SK-N-SH (cell line): ENCODE measurements at regions not wholly inside any gene's neighbourhood (a gene's known extent, or its start where the extent isn't known, plus 50 kb on each side); places are given as distances from the start of the nearest gene placed in this dataset.

Experiments used
- CTCF ChIA-PET: fragments of 300-600, 350-600 bp; formaldehyde crosslinking; extraction: SDS; loops from one replicate; lab custom pipeline; 2021; lab: Yijun Ruan, JAX
- POLR2A ChIA-PET: fragments of 350-600 bp; sonication (Branson Sonifier 250); formaldehyde crosslinking; extraction: SDS; loops from one replicate; lab custom pipeline; 2020; ENCODE audit warnings: antibody characterized with exemption, inconsistent platforms; lab: Yijun Ruan, JAX
- DNase-seq: peaks from one replicate; pipeline ENCODE4 v3.0.0; 2012
- H2AFZ ChIP-seq: fragments of 200-600 bp; sonication (generic); 2 replicates; pipeline ENCODE4 v1.8.1; 2016; ENCODE audit warnings: antibody characterized with exemption, mild to moderate bottlenecking, low read depth
- H3F3A ChIP-seq: fragments of 200-600 bp; sonication (generic); replicated peaks from 2 replicates; pipeline ENCODE3; 2016; ENCODE audit warnings: antibody characterized with exemption, mild to moderate bottlenecking; ENCODE audit not compliant: insufficient read depth
- H3K27ac ChIP-seq, 2 experiments: fragments of 200-500 bp in 1 of 2; fragments of 200-600 bp in 1 of 2; sonication (Bioruptor generic) in 1 of 2; sonication (generic), shearing (Covaris generic) in 1 of 2; 2 replicates each; pipeline versions ENCODE4 v1.5.1 to v1.6.1; 2014 to 2016; ENCODE audit warnings: low read depth in 2 of 2, inconsistent platforms in 1 of 2, low read length in 1 of 2, mild to moderate bottlenecking in 1 of 2, mixed read lengths in 1 of 2
- H3K27me3 ChIP-seq: fragments of 200-600 bp; sonication (generic), shearing (Covaris generic); 2 replicates; pipeline ENCODE4 v1.6.1; 2016; ENCODE audit warnings: mixed run types; ENCODE audit not compliant: insufficient read depth
- H3K36me3 ChIP-seq, 2 experiments: fragments of 200-500 bp in 1 of 2; fragments of 200-600 bp in 1 of 2; sonication (Bioruptor generic) in 1 of 2; sonication (generic) in 1 of 2; replicated peaks in 1 of 2; 2 replicates each; pipeline versions ENCODE3 to v1.5.1; 2014 to 2016; ENCODE audit warnings: low read length in 1 of 2, mild to moderate bottlenecking in 1 of 2; ENCODE audit not compliant: insufficient read depth in 2 of 2, control insufficient read depth in 1 of 2
- H3K4me1 ChIP-seq, 2 experiments: fragments of 200-500 bp in 1 of 2; fragments of 200-600 bp in 1 of 2; sonication (Bioruptor generic) in 1 of 2; sonication (generic), shearing (Covaris generic) in 1 of 2; 2 replicates each; pipeline versions ENCODE4 v1.5.1 to v1.6.1; 2014 to 2016; ENCODE audit warnings: low read depth in 1 of 2, low read length in 1 of 2, mixed run types in 1 of 2; ENCODE audit not compliant: insufficient read depth in 2 of 2, control insufficient read depth in 1 of 2
- H3K4me2 ChIP-seq: fragments of 200-600 bp; sonication (generic), shearing (Covaris generic); 2 replicates; pipeline ENCODE4 v1.6.1; 2017; ENCODE audit warnings: mixed run types
- H3K4me3 ChIP-seq, 2 experiments: fragments of 200-500 bp in 1 of 2; fragments of 200-600 bp in 1 of 2; sonication (Bioruptor generic) in 1 of 2; sonication (generic), shearing (Covaris generic) in 1 of 2; 2 replicates each; pipeline versions ENCODE4 v1.5.1 to v1.8.1; 2014 to 2016; ENCODE audit warnings: low read depth in 2 of 2, inconsistent platforms in 1 of 2, low read length in 1 of 2, mild to moderate bottlenecking in 1 of 2, mixed read lengths in 1 of 2, moderate library complexity in 1 of 2
- H3K79me2 ChIP-seq: fragments of 200-600 bp; sonication (generic); 2 replicates; pipeline ENCODE4 v1.8.1; 2017; ENCODE audit warnings: mild to moderate bottlenecking; ENCODE audit not compliant: insufficient read depth
- H3K9ac ChIP-seq: fragments of 200-600 bp; sonication (generic); 2 replicates; pipeline ENCODE4 v1.6.1; 2017; ENCODE audit warnings: mixed run types
- H3K9me2 ChIP-seq: fragments of 200-600 bp; sonication (generic); 2 replicates; pipeline ENCODE4 v1.6.1; 2017; ENCODE audit warnings: mixed run types
- H3K9me3 ChIP-seq: fragments of 200-600 bp; sonication (generic); 2 replicates; pipeline ENCODE4 v1.6.1; 2017; ENCODE audit warnings: mixed run types, mild to moderate bottlenecking, moderate library complexity
- H4K20me1 ChIP-seq: fragments of 200-600 bp; sonication (generic); 2 replicates; pipeline ENCODE4 v1.6.1; 2017; ENCODE audit warnings: mild to moderate bottlenecking, mixed run types; ENCODE audit not compliant: insufficient read depth
- CHD2 ChIP-seq: fragments of 150-350 bp; IDR thresholded peaks from 2 replicates; pipeline ENCODE4 v1.6.1; 2018; ENCODE audit warnings: low read length; ENCODE audit not compliant: partially characterized antibody
- ELF1 ChIP-seq: IDR thresholded peaks from 2 replicates; pipeline ENCODE4 v1.4.0; 2012
- EZH2phosphoT487 ChIP-seq: fragments of 200-600 bp; sonication (generic); IDR thresholded peaks from 2 replicates; pipeline ENCODE4 v1.6.1; 2017; ENCODE audit warnings: low read depth, mixed run types, mild to moderate bottlenecking, antibody characterized with exemption, moderate library complexity, borderline replicate concordance
- FOSL2 ChIP-seq: IDR thresholded peaks from 2 replicates; pipeline ENCODE4 v1.4.0; 2012; ENCODE audit warnings: low read depth, mild to moderate bottlenecking, moderate library complexity, borderline replicate concordance
- GABPA ChIP-seq: IDR thresholded peaks from 2 replicates; pipeline ENCODE4 v1.4.0; 2012; ENCODE audit warnings: low read depth, mild to moderate bottlenecking
- GATA2 ChIP-seq: sonication (generic); formaldehyde crosslinking; IDR thresholded peaks from 2 replicates; pipeline ENCODE4 v1.5.0; 2020; ENCODE audit warnings: mild to moderate bottlenecking, missing genetic modification reagents
- MEF2A ChIP-seq: IDR thresholded peaks from 2 replicates; pipeline ENCODE4 v1.4.0; 2012; ENCODE audit warnings: low read depth, borderline replicate concordance
- MXI1 ChIP-seq: IDR thresholded peaks from 2 replicates; pipeline ENCODE4 v1.6.1; 2012; ENCODE audit warnings: mild to moderate bottlenecking, low read depth, low read length, improper control_type of control experiment
- NFIC ChIP-seq: IDR thresholded peaks from 2 replicates; pipeline ENCODE4 v1.4.0; 2012; ENCODE audit warnings: borderline replicate concordance
- NRF1 ChIP-seq: IDR thresholded peaks from 2 replicates; pipeline ENCODE4 v1.6.1; 2012; ENCODE audit warnings: low read depth, mild to moderate bottlenecking, low read length
- POLR2AphosphoS5 ChIP-seq: IDR thresholded peaks from 2 replicates; pipeline ENCODE4 v1.6.1; 2012; ENCODE audit warnings: low read depth, low read length
- RCOR1 ChIP-seq: fragments of 150-350 bp; IDR thresholded peaks from 2 replicates; pipeline ENCODE4 v1.6.1; 2017; ENCODE audit warnings: antibody characterized with exemption, low read length
- REST ChIP-seq: IDR thresholded peaks from 2 replicates; pipeline ENCODE4 v1.6.1; 2012; ENCODE audit warnings: mild to moderate bottlenecking, low read depth, low read length, moderate library complexity
- TCF12 ChIP-seq: IDR thresholded peaks from 2 replicates; pipeline ENCODE4 v1.4.0; 2012
- TEAD4 ChIP-seq: IDR thresholded peaks from 2 replicates; pipeline ENCODE4 v1.4.0; 2012; ENCODE audit warnings: mild to moderate bottlenecking, borderline replicate concordance; ENCODE audit not compliant: insufficient read depth
- USF1 ChIP-seq: IDR thresholded peaks from 2 replicates; pipeline ENCODE4 v1.4.0; 2012; ENCODE audit warnings: low read depth, borderline replicate concordance
- YY1 ChIP-seq: IDR thresholded peaks from 2 replicates; pipeline ENCODE4 v1.4.0; 2012; ENCODE audit warnings: low read depth, mild to moderate bottlenecking
- WGBS: methylation state at CpG from one replicate; pipeline ENCODE4 v1.1.6; 2017; ENCODE audit warnings: low lambda C conversion rate; 5-methylcytosine and 5-hydroxymethylcytosine counted together
- TF ChIP-seq, protein P1 (sequence below): IDR thresholded peaks from 2 replicates; pipeline ENCODE4 v1.4.0; 2012; ENCODE audit warnings: low read depth
- TF ChIP-seq, protein P2 (sequence below): fragments of 200-600 bp; sonication (generic); IDR thresholded peaks from 2 replicates; pipeline ENCODE4 v1.6.1; 2017; ENCODE audit warnings: antibody characterized with exemption, mild to moderate bottlenecking, moderate library complexity

- Histone ChIP-seq H3K9me2 (no peaks in the 10 kb centered on the region), H3K9me3 (no peaks in the 10 kb centered on the region), H3K9ac (no peak overlapping the region), H3F3A (no peaks in the 10 kb centered on the region), H3K36me3 (peaks cover 3 to 8% of the 10 kb centered on the region in 2 experiments), H3K79me2 (peaks cover 69% of the 10 kb centered on the region), H3K27me3 (no peaks in the 10 kb centered on the region), H3K27ac (peak overlapping the region in 1 of 2 experiments; percentile 12; a peak in 1 of 4 replicates), H2AFZ (no peak overlapping the region), H3K4me3 (no peak overlapping the region), H3K4me1 (peaks cover 14 to 44% of the 10 kb centered on the region in 2 experiments; a peak in 3 of 4 replicates), H3K4me2 (0 out of 2 replicates have a peak overlapping the region, but pooled peaks have one; percentile 27), H4K20me1 (no peaks in the 10 kb centered on the region; the same call in 1 of the 2 replicates)
- TF ChIP-seq MEF2A (no peak), NRF1 (no peak)
- 92% methylated on average over 9 of the region's 11 CpGs for WGBS
- ChIA-PET POLR2A (interaction anchor here (1.3 kb wide), 1 partner anchor 13 kb away, joined by 3 read pairs; no protein-coding TSS in a partner anchor), CTCF (interaction anchor here (1.0 to 16.7 kb wide), 6 partner anchors 7 to 121 kb away, joined by 3 to 364 read pairs (median 6); no protein-coding TSS in a partner anchor)
- no peak for DNase-seq
These were observed 266.8 kb downstream of the SEC14L1 start for GRCh38 chr17:77407321-77408277.

DNA sequence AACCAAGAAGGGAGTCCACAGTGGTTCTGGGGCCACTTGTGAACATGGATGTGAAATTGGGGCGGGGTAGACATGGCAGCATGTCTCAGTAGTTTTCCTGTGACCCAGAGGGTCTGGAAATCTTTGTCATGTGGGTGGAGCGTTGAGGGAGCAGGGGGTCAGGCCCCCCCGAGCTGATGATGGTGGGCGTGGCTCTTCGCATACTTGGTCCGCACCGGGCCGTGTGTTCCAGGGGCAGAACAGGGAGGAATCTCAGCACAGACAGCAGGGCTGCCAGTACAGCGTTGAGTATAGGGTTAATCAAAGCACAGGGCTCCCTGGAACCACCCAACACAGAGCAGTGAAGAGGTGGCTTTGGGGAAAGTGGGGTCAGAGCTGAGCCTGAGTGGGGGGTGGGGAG is 267.5 kb downstream of the SEC14L1 start:
- Histone ChIP-seq H3F3A (no peaks in the 10 kb centered on the region), H3K27ac (peak overlapping the region in 1 of 2 experiments; percentile 12; a peak in 1 of 4 replicates), H3K4me2 (0 out of 2 replicates have a peak overlapping the region, but pooled peaks have one; percentile 27), H2AFZ (no peak overlapping the region), H3K36me3 (peaks cover 3 to 6% of the 10 kb centered on the region in 2 experiments), H3K4me3 (no peak overlapping the region), H3K9me2 (no peaks in the 10 kb centered on the region), H3K4me1 (peaks cover 14 to 44% of the 10 kb centered on the region in 2 experiments; a peak in 3 of 4 replicates), H3K27me3 (no peaks in the 10 kb centered on the region), H3K79me2 (peaks cover 69% of the 10 kb centered on the region), H4K20me1 (no peaks in the 10 kb centered on the region; the same call in 1 of the 2 replicates), H3K9ac (no peak overlapping the region), H3K9me3 (no peaks in the 10 kb centered on the region)
- DNase-seq = no peak
- WGBS = over 99% methylated on average over 9 of the region's 9 CpGs
- ChIA-PET POLR2A (no interaction called here), CTCF (interaction anchor here (1.0 to 16.7 kb wide), 5 partner anchors 8 to 120 kb away, joined by 3 to 364 read pairs (median 5); no protein-coding TSS in a partner anchor)
- TF ChIP-seq REST (no peak), MXI1 (no peak), TCF12 (no peak), EZH2phosphoT487 (no peak), FOSL2 (no peak), USF1 (no peak), RCOR1 (no peak), GATA2 (no peak), ELF1 (no peak), GABPA (no peak), TEAD4 (no peak), NFIC (no peak), CHD2 (no peak), POLR2AphosphoS5 (no peak), YY1 (no peak)
- TF ChIP-seq, protein P1, sequence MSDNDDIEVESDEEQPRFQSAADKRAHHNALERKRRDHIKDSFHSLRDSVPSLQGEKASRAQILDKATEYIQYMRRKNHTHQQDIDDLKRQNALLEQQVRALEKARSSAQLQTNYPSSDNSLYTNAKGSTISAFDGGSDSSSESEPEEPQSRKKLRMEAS = no peak
- TF ChIP-seq, protein P2, sequence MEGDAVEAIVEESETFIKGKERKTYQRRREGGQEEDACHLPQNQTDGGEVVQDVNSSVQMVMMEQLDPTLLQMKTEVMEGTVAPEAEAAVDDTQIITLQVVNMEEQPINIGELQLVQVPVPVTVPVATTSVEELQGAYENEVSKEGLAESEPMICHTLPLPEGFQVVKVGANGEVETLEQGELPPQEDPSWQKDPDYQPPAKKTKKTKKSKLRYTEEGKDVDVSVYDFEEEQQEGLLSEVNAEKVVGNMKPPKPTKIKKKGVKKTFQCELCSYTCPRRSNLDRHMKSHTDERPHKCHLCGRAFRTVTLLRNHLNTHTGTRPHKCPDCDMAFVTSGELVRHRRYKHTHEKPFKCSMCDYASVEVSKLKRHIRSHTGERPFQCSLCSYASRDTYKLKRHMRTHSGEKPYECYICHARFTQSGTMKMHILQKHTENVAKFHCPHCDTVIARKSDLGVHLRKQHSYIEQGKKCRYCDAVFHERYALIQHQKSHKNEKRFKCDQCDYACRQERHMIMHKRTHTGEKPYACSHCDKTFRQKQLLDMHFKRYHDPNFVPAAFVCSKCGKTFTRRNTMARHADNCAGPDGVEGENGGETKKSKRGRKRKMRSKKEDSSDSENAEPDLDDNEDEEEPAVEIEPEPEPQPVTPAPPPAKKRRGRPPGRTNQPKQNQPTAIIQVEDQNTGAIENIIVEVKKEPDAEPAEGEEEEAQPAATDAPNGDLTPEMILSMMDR = no peak
